Gastrocnemius medialis (tissue), 4 donors: ENCODE measurements at regions not wholly inside any gene's neighbourhood (a gene's known extent, or its start where the extent isn't known, plus 50 kb on each side); places are given as distances from the start of the nearest gene placed in this dataset.

ENCODE experiments used
- ATAC-seq, 2 donors: fragments of 150-250 bp; one replicate each; pipeline ENCODE4 v1.9.1; 2016
- DNase-seq, 2 donors: peaks; one replicate each; pipeline ENCODE4 v3.0.0-alpha.2; 2019
- H3K27ac ChIP-seq, 4 donors: fragments of 200-600 bp; sonication (generic); 1 replicate in 1 of 4; 2 replicates in 3 of 4; pipeline ENCODE4 v1.5.1; 2016 to 2018; ENCODE audit warnings: mild to moderate bottlenecking in 2 of 4, moderate library complexity in 1 of 4
- H3K27me3 ChIP-seq, 3 donors: fragments of 200-600 bp; sonication (generic) in 2 of 3; 1 replicate in 1 of 3; 2 replicates in 2 of 3; pipeline versions ENCODE4 v1.5.1 to v1.6.0; 2016 to 2019; ENCODE audit warnings: mild to moderate bottlenecking in 1 of 3, moderate library complexity in 1 of 3
- H3K36me3 ChIP-seq, 2 donors: fragments of 200-600 bp; sonication (generic) in 1 of 2; one replicate each; pipeline ENCODE4 v1.5.1; 2017 to 2018
- H3K4me1 ChIP-seq, 2 donors: fragments of 200-600 bp; sonication (generic) in 1 of 2; one replicate each; pipeline ENCODE4 v1.5.1; 2016 to 2017; ENCODE audit warnings: mild to moderate bottlenecking in 2 of 2
- H3K4me3 ChIP-seq, 4 donors: fragments of 200-600 bp; sonication (generic) in 3 of 4; 1 replicate in 1 of 4; 2 replicates in 3 of 4; pipeline ENCODE4 v1.5.1; 2016 to 2019; ENCODE audit warnings: mild to moderate bottlenecking in 2 of 4
- H3K9me3 ChIP-seq, 3 donors: fragments of 200-600 bp; sonication (generic) in 2 of 3; 1 replicate in 1 of 3; 2 replicates in 2 of 3; pipeline ENCODE4 v1.5.1; 2016 to 2019
- CTCF ChIP-seq, 5 experiments: fragments of 450-650 bp in 3 of 5; fragments of 200-600 bp in 2 of 5; sonication (generic) in 2 of 5; IDR thresholded peaks in 4 of 5; conservative IDR thresholded peaks in 1 of 5; 1 replicate in 4 of 5; 2 replicates in 1 of 5; pipeline ENCODE4 v1.5.1; 2016 to 2019; ENCODE audit warnings: antibody characterized with exemption in 5 of 5, mild to moderate bottlenecking in 3 of 5, moderate library complexity in 3 of 5
- POLR2A ChIP-seq, 2 donors: fragments of 450-650 bp; IDR thresholded peaks; one replicate each; pipeline ENCODE4 v1.6.1; 2017; ENCODE audit warnings: antibody characterized with exemption in 2 of 2, mild to moderate bottlenecking in 2 of 2, moderate library complexity in 2 of 2
- in situ Hi-C, 4 donors: fragments of 200-750 bp; cut with MboI; loops; one replicate each; pipeline versions ENCODE4 v1.15.0 to v1.8.0; 2017; ENCODE audit warnings: low sequenced_read_pairs in 4 of 4
- intact Hi-C: fragments of 100-400 bp; cut with DNase I; formaldehyde crosslinking; loops from one replicate; pipeline ENCODE4 v1.15.1; 2023; ENCODE audit warnings: low total_unique reads

- ATAC-seq = no peak
- in situ Hi-C loops (no loop called here), intact Hi-C loops (no loop called here)
Observed at GRCh38 chr16:66255647-66256046, 110.8 kb upstream of the CDH5 start.

GRCh38 chr16:66254751-66255150, 111.7 kb upstream of the CDH5 start:
- in situ Hi-C loops (no loop called here), intact Hi-C loops (no loop called here)
- DNase-seq (no peak), ATAC-seq (no peak)
- Histone ChIP-seq H3K9me3 (no peaks in the 10 kb centered on the region), H3K27ac (no peak overlapping the region), H3K4me3 (no peak overlapping the region), H3K4me1 (peaks cover 4 to 9% of the 10 kb centered on the region in 2 donors), H3K27me3 (no peaks in the 10 kb centered on the region), H3K36me3 (no peaks in the 10 kb centered on the region)
- no peak for TF ChIP-seq CTCF (IDR thresholded peaks at IDR 0.05 in 4 of 5, conservative IDR thresholded peaks at IDR 0.05 in 1 of 5)
- no peak for TF ChIP-seq POLR2A (IDR thresholded peaks at IDR 0.05)

More at GRCh38 chr16:66255647-66256046, 110.8 kb upstream of the CDH5 start:
- Histone ChIP-seq H3K36me3 (no peaks in the 10 kb centered on the region), H3K4me3 (no peak overlapping the region), H3K27me3 (no peaks in the 10 kb centered on the region), H3K9me3 (no peaks in the 10 kb centered on the region), H3K4me1 (peaks cover 4 to 9% of the 10 kb centered on the region in 2 donors), H3K27ac (no peak overlapping the region)
- TF ChIP-seq CTCF (IDR thresholded peaks at IDR 0.05 in 4 of 5, conservative IDR thresholded peaks at IDR 0.05 in 1 of 5) (no peak), POLR2A (IDR thresholded peaks at IDR 0.05) (no peak)
- DNase-seq = no peak

GRCh38 chr16:66254106-66254505, 112.4 kb upstream of the CDH5 start:
- TF ChIP-seq CTCF (IDR thresholded peaks at IDR 0.05 in 4 of 5, conservative IDR thresholded peaks at IDR 0.05 in 1 of 5) (no peak), POLR2A (IDR thresholded peaks at IDR 0.05) (no peak)
- in situ Hi-C loops = no loop called here
- Histone ChIP-seq H3K27me3 (no peaks in the 10 kb centered on the region), H3K4me1 (peaks cover 4 to 9% of the 10 kb centered on the region in 2 donors), H3K27ac (no peak overlapping the region), H3K9me3 (no peaks in the 10 kb centered on the region), H3K4me3 (no peak overlapping the region), H3K36me3 (no peaks in the 10 kb centered on the region)
- ATAC-seq = no peak
- intact Hi-C loops = no loop called here
- DNase-seq = no peak

- peaks cover 4 to 9% of the 10 kb centered on the region in 2 donors for H3K4me1 ChIP-seq
- H3K27me3 ChIP-seq = no peaks in the 10 kb centered on the region
- ATAC-seq (no peak), DNase-seq (no peak)
- no peak overlapping the region for H3K4me3 ChIP-seq
- no peaks in the 10 kb centered on the region for H3K9me3 ChIP-seq
- in situ Hi-C loops = no loop called here
- TF ChIP-seq CTCF (IDR thresholded peaks at IDR 0.05 in 4 of 5, conservative IDR thresholded peaks at IDR 0.05 in 1 of 5) (no peak), POLR2A (IDR thresholded peaks at IDR 0.05) (no peak)
- no peaks in the 10 kb centered on the region for H3K36me3 ChIP-seq
- intact Hi-C loops = no loop called here
- H3K27ac ChIP-seq = peak overlapping the region in 2 of 4 donors; percentile 39 to 45
Observed at GRCh38 chr16:66251476-66252160, 114.9 kb upstream of the CDH5 start.
